Heart left ventricle (tissue), 13 donors: ENCODE measurements at regions not wholly inside any gene's neighbourhood (a gene's known extent, or its start where the extent isn't known, plus 50 kb on each side); places are given as distances from the start of the nearest gene placed in this dataset.

Experiments
- POLR2A ChIP-seq, 2 donors: fragments of 450-650 bp; IDR thresholded peaks; one replicate each; pipeline ENCODE4 v1.6.1; 2017; ENCODE audit warnings: antibody characterized with exemption in 2 of 2, mild to moderate bottlenecking in 2 of 2, moderate library complexity in 2 of 2
- TF ChIP-seq, protein P1 (sequence below), 12 donors: fragments of 200-600 bp; sonication (generic) in 4 of 12; IDR thresholded peaks; one replicate each; pipeline versions ENCODE4 v1.5.0 to v1.8.0; 2018 to 2022; ENCODE audit warnings: antibody characterized with exemption in 12 of 12, mild to moderate bottlenecking in 5 of 12
- donor health status: ischemic (EF 13 %, LVEDD 7.1; RV severe dilation, severe dysfunction).
- donor health status: DM: no; HTN: yes; CAD: no.
- donor health status: DM: no; HTN: no; CAD: no.
- donor health status: ischemic (EF 25% LVEDD 6.9; RV normal size, moderate dysfunction).
- donor health status: ischemic (EF 25% LVEDD 5.7; RV mildly dilated, moderate dysfunction).
- donor health status: ischemic (EF 35%, LVEDD 5.7; RV mildly dilated, moderate dysfunction).
- donor health status: nonischemic (EF 11% LVEDD 7.7; RV severe dilation, severe dysfunction).
- donor health status: DM: yes; HTN: yes; CAD: no.
- donor health status: PGD.
- donor health status: ischemic (EF 29% LVEDD 5.4; RV normal size, mild dysfunction).
- donor health status: nonischemic (EF 23%, LVEDD 6.1; RV moderate dilation, normal function).

DNA sequence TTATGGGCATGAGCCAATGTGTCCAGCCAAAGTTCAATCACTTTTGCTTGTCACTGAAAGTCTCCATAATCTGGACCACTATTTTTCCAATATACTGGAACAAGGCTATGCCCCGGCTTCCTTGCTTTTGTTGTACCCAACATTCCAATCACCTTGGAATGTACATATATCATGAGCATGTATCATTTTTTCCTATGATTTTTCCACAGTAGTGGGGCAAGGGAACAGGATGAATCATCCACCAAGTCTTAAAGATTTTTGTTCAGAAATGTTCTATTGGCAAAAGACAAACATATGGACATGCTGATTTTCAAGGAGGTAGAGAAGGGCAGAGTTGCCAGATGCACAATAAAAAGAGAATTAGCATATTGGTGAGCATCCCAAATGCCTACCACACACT is 548.1 kb upstream of the INTU start:
- TF ChIP-seq, protein P1, sequence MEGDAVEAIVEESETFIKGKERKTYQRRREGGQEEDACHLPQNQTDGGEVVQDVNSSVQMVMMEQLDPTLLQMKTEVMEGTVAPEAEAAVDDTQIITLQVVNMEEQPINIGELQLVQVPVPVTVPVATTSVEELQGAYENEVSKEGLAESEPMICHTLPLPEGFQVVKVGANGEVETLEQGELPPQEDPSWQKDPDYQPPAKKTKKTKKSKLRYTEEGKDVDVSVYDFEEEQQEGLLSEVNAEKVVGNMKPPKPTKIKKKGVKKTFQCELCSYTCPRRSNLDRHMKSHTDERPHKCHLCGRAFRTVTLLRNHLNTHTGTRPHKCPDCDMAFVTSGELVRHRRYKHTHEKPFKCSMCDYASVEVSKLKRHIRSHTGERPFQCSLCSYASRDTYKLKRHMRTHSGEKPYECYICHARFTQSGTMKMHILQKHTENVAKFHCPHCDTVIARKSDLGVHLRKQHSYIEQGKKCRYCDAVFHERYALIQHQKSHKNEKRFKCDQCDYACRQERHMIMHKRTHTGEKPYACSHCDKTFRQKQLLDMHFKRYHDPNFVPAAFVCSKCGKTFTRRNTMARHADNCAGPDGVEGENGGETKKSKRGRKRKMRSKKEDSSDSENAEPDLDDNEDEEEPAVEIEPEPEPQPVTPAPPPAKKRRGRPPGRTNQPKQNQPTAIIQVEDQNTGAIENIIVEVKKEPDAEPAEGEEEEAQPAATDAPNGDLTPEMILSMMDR (IDR thresholded peaks at IDR 0.05) = no peak
- no peak for TF ChIP-seq POLR2A (IDR thresholded peaks at IDR 0.05)
